Body of pancreas (tissue), 4 donors: ENCODE measurements at regions not wholly inside any gene's neighbourhood (a gene's known extent, or its start where the extent isn't known, plus 50 kb on each side); places are given as distances from the start of the nearest gene placed in this dataset.

Source experiments
- CTCF ChIP-seq, 7 experiments: fragments of 450-650 bp in 4 of 7; fragments of 200-600 bp in 3 of 7; sonication (generic) in 3 of 7; IDR thresholded peaks; one replicate each; pipeline ENCODE4 v1.5.1; 2016 to 2019; ENCODE audit warnings: antibody characterized with exemption in 7 of 7
- POLR2A ChIP-seq, 3 donors: fragments of 450-650 bp; IDR thresholded peaks; one replicate each; pipeline ENCODE4 v1.6.1; 2016; ENCODE audit warnings: antibody characterized with exemption in 3 of 3, mild to moderate bottlenecking in 2 of 3

- TF ChIP-seq POLR2A (IDR thresholded peaks at IDR 0.05) (no peak), CTCF (IDR thresholded peaks at IDR 0.05) (no peak)
Observed at GRCh38 chr5:93252165-93252564, 328.9 kb downstream of the NR2F1-AS1 start.
